ENCODE measurements at regions not wholly inside any gene's neighbourhood (a gene's known extent, or its start where the extent isn't known, plus 50 kb on each side); places are given as distances from the start of the nearest gene placed in this dataset.

- H3K27me3 Mint-ChIP-seq (ENCODE audit: low read depth in 3 of 3), result peaks cover 0 to 2% (median 0%) of the 10 kb centered on the region in 3 donors
- intact Hi-C loops (cut with micrococcal nuclease), result no loop called here
- no peaks in the 10 kb centered on the region for H3K4me1 ChIP-seq (ENCODE audit: control insufficient read depth in 1 of 2, insufficient read depth in 2 of 2, low read length in 2 of 2)
- peaks cover 0 to 13% (median 7%) of the 10 kb centered on the region in 7 donors for H3K9me3 Mint-ChIP-seq
- no peak overlapping the region for H3K4me3 Mint-ChIP-seq
- no CpG with 5 or more reads among the region's 1 CpG for WGBS (ENCODE audit: insufficient coverage)
- no peak overlapping the region for H3K4me3 ChIP-seq (replicated peaks in 1 of 3; ENCODE audit: low read depth in 2 of 3, low read length in 3 of 3)
- no peak overlapping the region for H3K27ac Mint-ChIP-seq
- peaks cover 0 to 4% of the 10 kb centered on the region in 2 donors for H3K9me3 ChIP-seq (replicated peaks in 1 of 2; ENCODE audit: control insufficient read depth in 1 of 2, insufficient read depth in 1 of 2, low read length in 2 of 2)
- H3K4me1 Mint-ChIP-seq, result no peaks in the 10 kb centered on the region
- no peaks in the 10 kb centered on the region for H3K79me2 ChIP-seq (ENCODE audit: insufficient read depth, low read length)
- no peaks in the 10 kb centered on the region for H3K36me3 ChIP-seq (replicated peaks in 1 of 2; ENCODE audit: control insufficient read depth in 1 of 2, insufficient read depth in 2 of 2, low read length in 2 of 2)
- H3K27me3 ChIP-seq (ENCODE audit: control insufficient read depth in 2 of 2, insufficient read depth in 2 of 2, low read length in 2 of 2), result no peaks in the 10 kb centered on the region
- no peaks in the 10 kb centered on the region for H4K20me1 ChIP-seq (ENCODE audit: insufficient read depth, low read length)
- TF ChIP-seq, protein P1, sequence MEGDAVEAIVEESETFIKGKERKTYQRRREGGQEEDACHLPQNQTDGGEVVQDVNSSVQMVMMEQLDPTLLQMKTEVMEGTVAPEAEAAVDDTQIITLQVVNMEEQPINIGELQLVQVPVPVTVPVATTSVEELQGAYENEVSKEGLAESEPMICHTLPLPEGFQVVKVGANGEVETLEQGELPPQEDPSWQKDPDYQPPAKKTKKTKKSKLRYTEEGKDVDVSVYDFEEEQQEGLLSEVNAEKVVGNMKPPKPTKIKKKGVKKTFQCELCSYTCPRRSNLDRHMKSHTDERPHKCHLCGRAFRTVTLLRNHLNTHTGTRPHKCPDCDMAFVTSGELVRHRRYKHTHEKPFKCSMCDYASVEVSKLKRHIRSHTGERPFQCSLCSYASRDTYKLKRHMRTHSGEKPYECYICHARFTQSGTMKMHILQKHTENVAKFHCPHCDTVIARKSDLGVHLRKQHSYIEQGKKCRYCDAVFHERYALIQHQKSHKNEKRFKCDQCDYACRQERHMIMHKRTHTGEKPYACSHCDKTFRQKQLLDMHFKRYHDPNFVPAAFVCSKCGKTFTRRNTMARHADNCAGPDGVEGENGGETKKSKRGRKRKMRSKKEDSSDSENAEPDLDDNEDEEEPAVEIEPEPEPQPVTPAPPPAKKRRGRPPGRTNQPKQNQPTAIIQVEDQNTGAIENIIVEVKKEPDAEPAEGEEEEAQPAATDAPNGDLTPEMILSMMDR (IDR thresholded peaks at IDR 0.05), result no peak
- H3K36me3 Mint-ChIP-seq, result no peaks in the 10 kb centered on the region
- H3K27ac ChIP-seq (ENCODE audit: low read depth in 1 of 2, low read length in 2 of 2), result no peak overlapping the region
- no peak overlapping the region for H3K9ac ChIP-seq (ENCODE audit: insufficient read depth, low read length, poor library complexity, severe bottlenecking)
- H2AFZ ChIP-seq (ENCODE audit: insufficient read depth, low read depth, low read length, poor library complexity, severe bottlenecking), result no peak overlapping the region
- DNase-seq, result no peak
- H3K4me2 ChIP-seq (replicated peaks; ENCODE audit: extremely low read depth, low read length, poor library complexity, severe bottlenecking), result no peak overlapping the region
These were observed 105.3 kb upstream of the TPK1 start for GRCh38 chr7:144941127-144941526.

DNA sequence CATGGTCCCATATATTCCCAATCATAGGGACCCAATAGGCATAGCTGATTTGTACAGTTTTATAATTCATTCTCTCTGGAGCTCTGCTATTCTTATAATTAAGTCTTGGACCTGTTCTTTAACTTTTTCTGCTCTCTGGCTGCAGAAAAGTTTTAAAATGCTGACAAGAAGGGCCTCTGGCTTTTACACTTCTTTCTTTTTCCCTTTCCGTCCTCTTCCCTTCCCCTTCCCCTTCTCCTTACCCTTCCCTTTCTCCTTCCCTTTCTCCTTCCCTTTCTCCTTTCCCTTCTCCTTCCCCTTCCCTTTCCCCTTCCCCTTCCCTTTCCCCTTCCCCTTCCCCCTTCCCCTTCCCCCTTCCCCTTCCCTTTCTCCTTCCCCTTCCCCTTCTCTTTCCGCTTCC, 101.3 kb upstream of the TPK1 start:
- Histone ChIP-seq H2AFZ (ENCODE audit: insufficient read depth, low read depth, low read length, poor library complexity, severe bottlenecking) (no peak overlapping the region), H3K4me3 (replicated peaks in 1 of 3; ENCODE audit: low read depth in 2 of 3, low read length in 3 of 3) (no peak overlapping the region), H3K36me3 (replicated peaks in 1 of 2; ENCODE audit: control insufficient read depth in 1 of 2, insufficient read depth in 2 of 2, low read length in 2 of 2) (no peaks in the 10 kb centered on the region), H3K79me2 (ENCODE audit: insufficient read depth, low read length) (no peaks in the 10 kb centered on the region), H3K4me1 (ENCODE audit: control insufficient read depth in 1 of 2, insufficient read depth in 2 of 2, low read length in 2 of 2) (no peaks in the 10 kb centered on the region), H3K9me3 (replicated peaks in 1 of 2; ENCODE audit: control insufficient read depth in 1 of 2, insufficient read depth in 1 of 2, low read length in 2 of 2) (no peaks in the 10 kb centered on the region), H3K27me3 (ENCODE audit: control insufficient read depth in 2 of 2, insufficient read depth in 2 of 2, low read length in 2 of 2) (no peaks in the 10 kb centered on the region), H3K9ac (ENCODE audit: insufficient read depth, low read length, poor library complexity, severe bottlenecking) (no peak overlapping the region), H4K20me1 (ENCODE audit: insufficient read depth, low read length) (no peaks in the 10 kb centered on the region), H3K27ac (ENCODE audit: low read depth in 1 of 2, low read length in 2 of 2) (no peak overlapping the region), H3K4me2 (replicated peaks; ENCODE audit: extremely low read depth, low read length, poor library complexity, severe bottlenecking) (no peak overlapping the region)
- intact Hi-C loops (cut with micrococcal nuclease), result no loop called here
- no peaks in the 10 kb centered on the region for H3K4me1 Mint-ChIP-seq
- peaks cover 2 to 16% (median 6%) of the 10 kb centered on the region in 7 donors for H3K9me3 Mint-ChIP-seq
- H3K27ac Mint-ChIP-seq, result no peak overlapping the region
- no peaks in the 10 kb centered on the region for H3K36me3 Mint-ChIP-seq
- peaks cover 0 to 2% (median 2%) of the 10 kb centered on the region in 3 donors for H3K27me3 Mint-ChIP-seq (ENCODE audit: low read depth in 3 of 3)
- DNase-seq, result no peak
- no peak overlapping the region for H3K4me3 Mint-ChIP-seq
- TF ChIP-seq, protein P1 (IDR thresholded peaks at IDR 0.05), result no peak
- WGBS (ENCODE audit: insufficient coverage), result 100% methylated on average over 1 of the region's 2 CpGs
